Neural cell (in vitro differentiated cells): ENCODE measurements at regions not wholly inside any gene's neighbourhood (a gene's known extent, or its start where the extent isn't known, plus 50 kb on each side); places are given as distances from the start of the nearest gene placed in this dataset.

Experiments
- H2AFZ ChIP-seq: fragments of 200-600, 300-800 bp; sonication (generic), shearing (Covaris generic); 2 replicates; pipeline ENCODE4 v1.6.0; 2014; ENCODE audit warnings: low read depth, mild to moderate bottlenecking, antibody characterized with exemption, low read length, moderate library complexity
- H3F3A ChIP-seq: fragments of 200-600 bp; shearing (Covaris generic); 2 replicates; pipeline ENCODE4 v1.6.1; 2016; ENCODE audit warnings: mild to moderate bottlenecking, moderate library complexity, mixed read lengths, antibody characterized with exemption, low read length; ENCODE audit not compliant: insufficient read depth, poor library complexity, severe bottlenecking
- H3K27ac ChIP-seq: fragments of 200-600, 300-800 bp; sonication (generic), shearing (Covaris generic); 2 replicates; pipeline ENCODE4 v1.5.1; 2014; ENCODE audit warnings: mild to moderate bottlenecking, low read length, moderate library complexity
- H3K27me3 ChIP-seq: fragments of 300-800, 200-600 bp; sonication (generic), shearing (Covaris generic); 2 replicates; pipeline ENCODE4 v1.6.0; 2014; ENCODE audit warnings: mild to moderate bottlenecking, low read depth, low read length, moderate library complexity; ENCODE audit not compliant: insufficient read depth
- H3K36me3 ChIP-seq: fragments of 300-800, 200-600 bp; sonication (generic), shearing (Covaris generic); 2 replicates; pipeline ENCODE4 v1.5.1; 2014; ENCODE audit warnings: mild to moderate bottlenecking, antibody characterized with exemption, low read length, moderate library complexity; ENCODE audit not compliant: insufficient read depth
- H3K4me2 ChIP-seq: fragments of 300-800, 200-600 bp; sonication (generic), shearing (Covaris generic); 2 replicates; pipeline ENCODE4 v1.6.0; 2014; ENCODE audit warnings: mild to moderate bottlenecking, low read length
- H3K4me3 ChIP-seq: fragments of 300-800, 200-600 bp; sonication (generic), shearing (Covaris generic); 2 replicates; pipeline ENCODE4 v1.5.1; 2014; ENCODE audit warnings: mild to moderate bottlenecking, low read length, moderate library complexity
- H3K79me2 ChIP-seq: fragments of 200-600 bp; shearing (Covaris generic); replicated peaks from 2 replicates; pipeline ENCODE4 v1.6.0; 2014; ENCODE audit warnings: mild to moderate bottlenecking, low read length, moderate library complexity; ENCODE audit not compliant: insufficient read depth
- H3K9ac ChIP-seq: fragments of 300-800, 200-600 bp; sonication (generic), shearing (Covaris generic); 2 replicates; pipeline ENCODE4 v1.6.1; 2016; ENCODE audit warnings: mild to moderate bottlenecking, low read length, mixed read lengths
- H3K9me2 ChIP-seq: fragments of 200-600 bp; shearing (Covaris generic); 2 replicates; pipeline ENCODE4 v1.6.1; 2016; ENCODE audit warnings: mild to moderate bottlenecking, low read length, mixed read lengths; ENCODE audit not compliant: insufficient read depth
- H3K9me3 ChIP-seq: fragments of 200-600, 300-800 bp; sonication (generic), shearing (Covaris generic); 2 replicates; pipeline ENCODE4 v1.6.1; 2016; ENCODE audit warnings: mild to moderate bottlenecking, mixed run types, low read length, moderate library complexity, mixed read lengths
- H4K20me1 ChIP-seq: fragments of 200-600 bp; shearing (Covaris generic); 2 replicates; pipeline ENCODE4 v1.6.1; 2016; ENCODE audit warnings: mild to moderate bottlenecking, mixed run types; ENCODE audit not compliant: insufficient read depth
- EP300 ChIP-seq: fragments of 450-650 bp; conservative IDR thresholded peaks from 2 replicates; pipeline ENCODE4 v1.6.1; 2014; ENCODE audit warnings: antibody characterized with exemption, mild to moderate bottlenecking, moderate library complexity; ENCODE audit not compliant: poor library complexity, severe bottlenecking
- EZH2 ChIP-seq: fragments of 200-600, 300-800 bp; shearing (Covaris generic), sonication (generic); IDR thresholded peaks from 2 replicates; pipeline ENCODE4 v1.6.1; 2014; ENCODE audit warnings: antibody characterized with exemption, low read length, borderline replicate concordance, mild to moderate bottlenecking; ENCODE audit not compliant: insufficient read depth, poor library complexity, severe bottlenecking
- MXI1 ChIP-seq: fragments of 450-650 bp; conservative IDR thresholded peaks from 2 replicates; pipeline ENCODE4 v1.6.1; 2014; ENCODE audit warnings: antibody characterized with exemption, mild to moderate bottlenecking; ENCODE audit not compliant: poor library complexity, severe bottlenecking
- POLR2AphosphoS5 ChIP-seq: IDR thresholded peaks from 2 replicates; pipeline ENCODE4 v1.6.1; 2012
- RAD21 ChIP-seq: fragments of 450-650 bp; conservative IDR thresholded peaks from 2 replicates; pipeline ENCODE4 v1.6.1; 2014; ENCODE audit warnings: antibody characterized with exemption, mild to moderate bottlenecking, moderate library complexity
- SMC3 ChIP-seq: fragments of 450-650 bp; conservative IDR thresholded peaks from 2 replicates; pipeline ENCODE4 v1.6.1; 2014; ENCODE audit warnings: antibody characterized with exemption, mild to moderate bottlenecking, moderate library complexity; ENCODE audit not compliant: poor library complexity
- TAF1 ChIP-seq: IDR thresholded peaks from 2 replicates; pipeline ENCODE4 v1.6.1; 2012; ENCODE audit warnings: low read depth
- TF ChIP-seq, protein P1 (sequence below): IDR thresholded peaks from 2 replicates; pipeline ENCODE4 v1.6.1; 2012; ENCODE audit warnings: borderline replicate concordance
- TF ChIP-seq, protein P2 (sequence below): fragments of 450-650 bp; IDR thresholded peaks from 2 replicates; pipeline ENCODE4 v1.5.1; 2014; ENCODE audit warnings: antibody characterized with exemption, mild to moderate bottlenecking, moderate library complexity; ENCODE audit not compliant: poor library complexity, severe bottlenecking

DNA sequence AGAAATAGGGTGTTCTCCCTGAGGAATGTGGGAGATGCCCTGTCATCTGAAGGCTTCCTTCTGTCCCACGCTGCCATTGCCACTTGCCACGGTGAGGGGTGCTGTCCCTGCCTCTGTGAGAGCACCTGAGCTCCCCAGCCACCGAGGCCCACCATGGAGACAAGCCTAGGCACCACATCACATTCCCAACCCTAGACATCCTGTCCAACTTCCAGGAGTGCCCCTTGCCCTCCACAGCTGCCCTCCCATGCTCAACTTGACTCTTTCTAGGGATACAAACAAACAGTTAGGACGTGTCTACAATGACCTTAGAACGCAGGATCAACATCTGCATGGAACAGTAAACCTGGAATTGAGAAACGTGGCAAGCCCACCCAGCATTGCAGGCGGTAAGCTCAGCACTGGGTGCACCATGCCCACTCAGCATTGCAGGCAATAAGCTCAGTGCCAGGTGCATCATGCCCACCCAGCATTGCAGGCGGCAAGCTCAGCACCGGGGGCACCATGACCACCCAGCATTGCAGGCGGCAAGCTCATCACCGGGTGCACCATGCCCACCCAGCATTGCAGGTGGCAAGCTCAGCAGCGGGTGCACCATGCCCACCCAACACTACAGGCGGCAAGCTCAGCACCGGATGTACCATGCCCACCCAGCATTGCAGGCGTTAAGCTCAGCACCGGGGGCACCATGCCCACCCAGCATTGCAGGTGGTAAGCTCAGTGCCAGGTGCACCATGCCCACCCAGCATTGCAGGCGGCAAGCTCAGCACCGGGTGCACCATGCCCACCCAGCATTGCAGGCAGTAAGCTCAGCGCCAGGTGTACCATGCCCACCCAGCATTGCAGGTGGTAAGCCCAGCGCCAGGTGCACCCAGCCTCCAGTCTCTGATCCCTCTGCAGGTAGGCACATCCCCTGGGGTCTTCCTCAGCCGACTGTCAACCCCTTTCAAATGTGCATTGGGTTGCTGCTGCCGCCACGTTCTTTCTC is 1463.9 kb downstream of the TBC1D22A start:
- H3K79me2 ChIP-seq = no peaks in the 10 kb centered on the region
- H3K27ac ChIP-seq = no peak overlapping the region
- no peak overlapping the region for H2AFZ ChIP-seq
- no peaks in the 10 kb centered on the region for H3F3A ChIP-seq
- H3K9me2 ChIP-seq = no peaks in the 10 kb centered on the region
- H3K36me3 ChIP-seq = no peaks in the 10 kb centered on the region
- no peaks in the 10 kb centered on the region for H4K20me1 ChIP-seq
- no peak for TF ChIP-seq POLR2AphosphoS5
- no peak for TF ChIP-seq TAF1
- TF ChIP-seq, protein P1, sequence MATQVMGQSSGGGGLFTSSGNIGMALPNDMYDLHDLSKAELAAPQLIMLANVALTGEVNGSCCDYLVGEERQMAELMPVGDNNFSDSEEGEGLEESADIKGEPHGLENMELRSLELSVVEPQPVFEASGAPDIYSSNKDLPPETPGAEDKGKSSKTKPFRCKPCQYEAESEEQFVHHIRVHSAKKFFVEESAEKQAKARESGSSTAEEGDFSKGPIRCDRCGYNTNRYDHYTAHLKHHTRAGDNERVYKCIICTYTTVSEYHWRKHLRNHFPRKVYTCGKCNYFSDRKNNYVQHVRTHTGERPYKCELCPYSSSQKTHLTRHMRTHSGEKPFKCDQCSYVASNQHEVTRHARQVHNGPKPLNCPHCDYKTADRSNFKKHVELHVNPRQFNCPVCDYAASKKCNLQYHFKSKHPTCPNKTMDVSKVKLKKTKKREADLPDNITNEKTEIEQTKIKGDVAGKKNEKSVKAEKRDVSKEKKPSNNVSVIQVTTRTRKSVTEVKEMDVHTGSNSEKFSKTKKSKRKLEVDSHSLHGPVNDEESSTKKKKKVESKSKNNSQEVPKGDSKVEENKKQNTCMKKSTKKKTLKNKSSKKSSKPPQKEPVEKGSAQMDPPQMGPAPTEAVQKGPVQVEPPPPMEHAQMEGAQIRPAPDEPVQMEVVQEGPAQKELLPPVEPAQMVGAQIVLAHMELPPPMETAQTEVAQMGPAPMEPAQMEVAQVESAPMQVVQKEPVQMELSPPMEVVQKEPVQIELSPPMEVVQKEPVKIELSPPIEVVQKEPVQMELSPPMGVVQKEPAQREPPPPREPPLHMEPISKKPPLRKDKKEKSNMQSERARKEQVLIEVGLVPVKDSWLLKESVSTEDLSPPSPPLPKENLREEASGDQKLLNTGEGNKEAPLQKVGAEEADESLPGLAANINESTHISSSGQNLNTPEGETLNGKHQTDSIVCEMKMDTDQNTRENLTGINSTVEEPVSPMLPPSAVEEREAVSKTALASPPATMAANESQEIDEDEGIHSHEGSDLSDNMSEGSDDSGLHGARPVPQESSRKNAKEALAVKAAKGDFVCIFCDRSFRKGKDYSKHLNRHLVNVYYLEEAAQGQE = no peak
- no peak for TF ChIP-seq EZH2
- no peak for TF ChIP-seq SMC3
- TF ChIP-seq, protein P2, sequence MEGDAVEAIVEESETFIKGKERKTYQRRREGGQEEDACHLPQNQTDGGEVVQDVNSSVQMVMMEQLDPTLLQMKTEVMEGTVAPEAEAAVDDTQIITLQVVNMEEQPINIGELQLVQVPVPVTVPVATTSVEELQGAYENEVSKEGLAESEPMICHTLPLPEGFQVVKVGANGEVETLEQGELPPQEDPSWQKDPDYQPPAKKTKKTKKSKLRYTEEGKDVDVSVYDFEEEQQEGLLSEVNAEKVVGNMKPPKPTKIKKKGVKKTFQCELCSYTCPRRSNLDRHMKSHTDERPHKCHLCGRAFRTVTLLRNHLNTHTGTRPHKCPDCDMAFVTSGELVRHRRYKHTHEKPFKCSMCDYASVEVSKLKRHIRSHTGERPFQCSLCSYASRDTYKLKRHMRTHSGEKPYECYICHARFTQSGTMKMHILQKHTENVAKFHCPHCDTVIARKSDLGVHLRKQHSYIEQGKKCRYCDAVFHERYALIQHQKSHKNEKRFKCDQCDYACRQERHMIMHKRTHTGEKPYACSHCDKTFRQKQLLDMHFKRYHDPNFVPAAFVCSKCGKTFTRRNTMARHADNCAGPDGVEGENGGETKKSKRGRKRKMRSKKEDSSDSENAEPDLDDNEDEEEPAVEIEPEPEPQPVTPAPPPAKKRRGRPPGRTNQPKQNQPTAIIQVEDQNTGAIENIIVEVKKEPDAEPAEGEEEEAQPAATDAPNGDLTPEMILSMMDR = no peak
- TF ChIP-seq RAD21 = no peak
- TF ChIP-seq EP300 = no peak
- no peak for TF ChIP-seq MXI1
- H3K4me2 ChIP-seq = no peak overlapping the region
- no peak overlapping the region for H3K9ac ChIP-seq
- no peaks in the 10 kb centered on the region for H3K9me3 ChIP-seq
- no peaks in the 10 kb centered on the region for H3K27me3 ChIP-seq
- H3K4me3 ChIP-seq = no peak overlapping the region

DNA sequence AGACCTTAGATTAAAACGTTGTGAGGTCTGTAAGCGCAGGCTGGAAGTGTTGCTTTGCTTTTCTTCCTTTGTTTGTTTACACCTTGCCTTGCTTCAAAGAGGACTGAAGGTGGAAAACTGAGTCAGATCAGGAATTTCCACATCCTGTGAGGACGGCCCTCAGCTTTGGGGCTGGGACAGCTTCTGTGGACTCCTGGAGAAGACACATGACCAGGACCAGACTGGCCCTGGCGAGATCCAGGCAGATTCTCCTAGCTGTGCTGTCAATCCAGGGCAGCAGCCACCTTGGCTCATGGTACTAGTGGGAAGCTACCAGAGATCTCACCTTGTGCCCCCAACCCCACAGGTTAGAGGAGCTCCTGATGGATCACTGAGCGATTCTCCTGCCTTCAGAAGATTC is 1461.9 kb downstream of the TBC1D22A start:
- Histone ChIP-seq H4K20me1 (no peaks in the 10 kb centered on the region), H3F3A (no peaks in the 10 kb centered on the region), H3K79me2 (no peaks in the 10 kb centered on the region), H3K27ac (no peak overlapping the region), H3K9me2 (no peaks in the 10 kb centered on the region), H2AFZ (no peak overlapping the region), H3K9ac (no peak overlapping the region), H3K9me3 (no peaks in the 10 kb centered on the region), H3K4me2 (no peak overlapping the region), H3K36me3 (no peaks in the 10 kb centered on the region), H3K27me3 (no peaks in the 10 kb centered on the region), H3K4me3 (no peak overlapping the region)
- TF ChIP-seq POLR2AphosphoS5 (no peak), RAD21 (no peak), TAF1 (no peak), EZH2 (no peak), SMC3 (no peak), EP300 (no peak), MXI1 (no peak)
- TF ChIP-seq, protein P1 = no peak
- TF ChIP-seq, protein P2 = no peak
